Natural killer cell treated with Interleukin-12 subunit alpha and Interleukin-12 subunit beta and Interleukin-15 and Interleukin-18, amount 100 ng/mL, for 72 hours (primary cell): ENCODE measurements at regions not wholly inside any gene's neighbourhood (a gene's known extent, or its start where the extent isn't known, plus 50 kb on each side); places are given as distances from the start of the nearest gene placed in this dataset.

ENCODE experiments used
- ATAC-seq, 2 donors: fragments of 150-1000 bp; cut with Tn5 transposase in 1 of 2; sonication (Bioruptor Pico), chemical (Tn5 transposase) in 1 of 2; 2 replicates each; pipeline ENCODE4 v1.10.0; 2021
- DNase-seq: peaks from one replicate; pipeline ENCODE4 v3.0.0; 2022; ENCODE audit warnings: low spot score
- H3K27ac Mint-ChIP-seq, 2 donors: 1 replicate in 1 of 2; 2 replicates in 1 of 2; pipeline ENCODE4 v1.8.0; 2022; ENCODE audit warnings: mixed read lengths in 2 of 2, mild to moderate bottlenecking in 1 of 2, moderate library complexity in 1 of 2
- H3K27me3 Mint-ChIP-seq, 2 donors: 1 replicate in 1 of 2; 2 replicates in 1 of 2; pipeline ENCODE4 v1.8.0; 2022; ENCODE audit warnings: mixed read lengths in 2 of 2
- H3K36me3 Mint-ChIP-seq: one replicate; pipeline ENCODE4 v1.8.0; 2022; ENCODE audit warnings: mixed read lengths
- H3K4me1 Mint-ChIP-seq, 2 donors: 1 replicate in 1 of 2; 2 replicates in 1 of 2; pipeline ENCODE4 v1.8.0; 2022; ENCODE audit warnings: low read depth in 2 of 2, mixed read lengths in 2 of 2, mild to moderate bottlenecking in 1 of 2
- H3K4me3 Mint-ChIP-seq: one replicate; pipeline ENCODE4 v1.8.0; 2022; ENCODE audit warnings: mixed read lengths
- H3K9me3 Mint-ChIP-seq: 2 replicates; pipeline ENCODE4 v1.8.0; 2022; ENCODE audit warnings: mixed read lengths

GRCh38 chr2:181312515-181312927, 144.7 kb upstream of the ITGA4 start:
- Mint-ChIP-seq H3K27me3 (no peaks in the 10 kb centered on the region), H3K4me1 (peaks cover 39 to 53% of the 10 kb centered on the region in 2 donors), H3K9me3 (no peaks in the 10 kb centered on the region), H3K4me3 (peak overlapping the region; percentile 83), H3K36me3 (no peaks in the 10 kb centered on the region), H3K27ac (peak overlapping the region; percentile 88 to 91)
- ATAC-seq (peak; percentile 93 to 95), DNase-seq (peak; percentile 81)

- H3K27ac Mint-ChIP-seq, result peak overlapping the region; percentile 88 to 91
- H3K4me1 Mint-ChIP-seq, result peaks cover 28 to 40% of the 10 kb centered on the region in 2 donors
- DNase-seq (no peak), ATAC-seq (no peak)
- H3K27me3 Mint-ChIP-seq, result no peaks in the 10 kb centered on the region
- H3K9me3 Mint-ChIP-seq, result no peaks in the 10 kb centered on the region
- no peaks in the 10 kb centered on the region for H3K36me3 Mint-ChIP-seq
- peak overlapping the region; percentile 83 for H3K4me3 Mint-ChIP-seq
Measured at GRCh38 chr2:181313845-181314244, 143.3 kb upstream of the ITGA4 start.

GRCh38 chr2:181314551-181314950, 142.6 kb upstream of the ITGA4 start:
- DNase-seq, result no peak
- Mint-ChIP-seq H3K4me1 (peaks cover 21 to 34% of the 10 kb centered on the region in 2 donors), H3K27ac (peak overlapping the region; percentile 88 to 91), H3K9me3 (no peaks in the 10 kb centered on the region), H3K27me3 (no peaks in the 10 kb centered on the region), H3K4me3 (peak overlapping the region; percentile 83), H3K36me3 (no peaks in the 10 kb centered on the region)
- no peak for ATAC-seq

- H3K4me1 Mint-ChIP-seq, result peaks cover 9 to 20% of the 10 kb centered on the region in 2 donors
- H3K36me3 Mint-ChIP-seq, result no peaks in the 10 kb centered on the region
- H3K4me3 Mint-ChIP-seq, result no peak overlapping the region
- ATAC-seq (no peak), DNase-seq (no peak)
- H3K27ac Mint-ChIP-seq, result no peak overlapping the region
- no peaks in the 10 kb centered on the region for H3K9me3 Mint-ChIP-seq
- no peaks in the 10 kb centered on the region for H3K27me3 Mint-ChIP-seq
Measured at GRCh38 chr2:181317511-181317910, 139.7 kb upstream of the ITGA4 start.

GRCh38 chr2:181318504-181319280, 138.5 kb upstream of the ITGA4 start:
- Mint-ChIP-seq H3K4me1 (peaks cover 3 to 16% of the 10 kb centered on the region in 2 donors), H3K4me3 (no peak overlapping the region), H3K27ac (no peak overlapping the region), H3K27me3 (peaks cover 0 to 3% of the 10 kb centered on the region in 2 donors), H3K9me3 (no peaks in the 10 kb centered on the region), H3K36me3 (peaks cover 8% of the 10 kb centered on the region)
- ATAC-seq, result no peak
- no peak for DNase-seq

GRCh38 chr2:181319286-181319685, 137.9 kb upstream of the ITGA4 start:
- H3K4me3 Mint-ChIP-seq, result no peak overlapping the region

GRCh38 chr2:181320638-181321037, 136.5 kb upstream of the ITGA4 start:
- ATAC-seq, result no peak
- Mint-ChIP-seq H3K4me1 (peaks cover 0 to 15% of the 10 kb centered on the region in 2 donors), H3K36me3 (peaks cover 11% of the 10 kb centered on the region), H3K27ac (no peak overlapping the region), H3K4me3 (no peak overlapping the region), H3K9me3 (no peaks in the 10 kb centered on the region), H3K27me3 (peaks cover 0 to 3% of the 10 kb centered on the region in 2 donors)
- no peak for DNase-seq

More at GRCh38 chr2:181319286-181319685, 137.9 kb upstream of the ITGA4 start:
- Mint-ChIP-seq H3K27ac (no peak overlapping the region), H3K36me3 (peaks cover 11% of the 10 kb centered on the region), H3K4me1 (peaks cover 0 to 13% of the 10 kb centered on the region in 2 donors), H3K27me3 (peaks cover 0 to 3% of the 10 kb centered on the region in 2 donors), H3K9me3 (no peaks in the 10 kb centered on the region)
- DNase-seq (no peak), ATAC-seq (no peak)

- Mint-ChIP-seq H3K27me3 (peaks cover 0 to 3% of the 10 kb centered on the region in 2 donors), H3K4me3 (no peak overlapping the region), H3K27ac (no peak overlapping the region), H3K4me1 (peaks cover 1 to 16% of the 10 kb centered on the region in 2 donors), H3K9me3 (peaks cover 1% of the 10 kb centered on the region), H3K36me3 (peaks cover 26% of the 10 kb centered on the region)
- ATAC-seq, result no peak
- DNase-seq, result no peak
Measured at GRCh38 chr2:181324912-181325311, 132.3 kb upstream of the ITGA4 start.

- no peak for ATAC-seq
- H3K36me3 Mint-ChIP-seq, result peaks cover 30% of the 10 kb centered on the region
- no peak for DNase-seq
Measured at GRCh38 chr2:181326661-181327060, 130.5 kb upstream of the ITGA4 start.

GRCh38 chr2:181330286-181330685, 126.9 kb upstream of the ITGA4 start:
- Mint-ChIP-seq H3K27ac (no peak overlapping the region), H3K4me1 (peaks cover 13 to 14% of the 10 kb centered on the region in 2 donors), H3K4me3 (no peak overlapping the region), H3K9me3 (peaks cover 3% of the 10 kb centered on the region), H3K27me3 (no peaks in the 10 kb centered on the region), H3K36me3 (peaks cover 19% of the 10 kb centered on the region)
- DNase-seq (no peak), ATAC-seq (no peak)

More at GRCh38 chr2:181326661-181327060, 130.5 kb upstream of the ITGA4 start:
- peaks cover 0 to 3% of the 10 kb centered on the region in 2 donors for H3K27me3 Mint-ChIP-seq
- peaks cover 3% of the 10 kb centered on the region for H3K9me3 Mint-ChIP-seq
- H3K4me1 Mint-ChIP-seq, result peaks cover 6 to 16% of the 10 kb centered on the region in 2 donors
- H3K4me3 Mint-ChIP-seq, result no peak overlapping the region
- H3K27ac Mint-ChIP-seq, result no peak overlapping the region

- Mint-ChIP-seq H3K9me3 (peaks cover 3% of the 10 kb centered on the region), H3K4me1 (peaks cover 10 to 13% of the 10 kb centered on the region in 2 donors), H3K36me3 (peaks cover 19% of the 10 kb centered on the region), H3K27ac (no peak overlapping the region), H3K4me3 (no peak overlapping the region), H3K27me3 (no peaks in the 10 kb centered on the region)
- no peak for DNase-seq
- ATAC-seq, result no peak
Measured at GRCh38 chr2:181332044-181332605, 125.1 kb upstream of the ITGA4 start.

- ATAC-seq (peak; percentile 76 to 92), DNase-seq (no peak)
- no peaks in the 10 kb centered on the region for H3K27me3 Mint-ChIP-seq
- peaks cover 3% of the 10 kb centered on the region for H3K9me3 Mint-ChIP-seq
- peak overlapping the region; percentile 37 for H3K4me3 Mint-ChIP-seq
- H3K27ac Mint-ChIP-seq, result peak overlapping the region; percentile 73 to 81
- H3K4me1 Mint-ChIP-seq, result peaks cover 10 to 13% of the 10 kb centered on the region in 2 donors
- H3K36me3 Mint-ChIP-seq, result peaks cover 7% of the 10 kb centered on the region
Measured at GRCh38 chr2:181334158-181334826, 122.9 kb upstream of the ITGA4 start.

- Mint-ChIP-seq H3K36me3 (peaks cover 1% of the 10 kb centered on the region), H3K27ac (no peak overlapping the region), H3K4me3 (no peak overlapping the region), H3K9me3 (peaks cover 3% of the 10 kb centered on the region), H3K27me3 (no peaks in the 10 kb centered on the region), H3K4me1 (peaks cover 0 to 6% of the 10 kb centered on the region in 2 donors)
- DNase-seq (no peak), ATAC-seq (no peak)
Measured at GRCh38 chr2:181340891-181341290, 116.3 kb upstream of the ITGA4 start.
